HG03159 (cell line): ENCODE measurements at regions not wholly inside any gene's neighbourhood (a gene's known extent, or its start where the extent isn't known, plus 50 kb on each side); places are given as distances from the start of the nearest gene placed in this dataset.
"Not testable (repeated sequence)": the region's sequence is repeated elsewhere in the genome, so short reads cannot be mapped to it uniquely, and the experiment has no call there.

Experiments used
- ATAC-seq: cut with Tn5 transposase; IDR thresholded peaks from one replicate; pipeline ENCODE4 v1.9.1; 2021; ENCODE audit warnings: mild to moderate bottlenecking, moderate library complexity; ENCODE audit not compliant: unreplicated experiment

GRCh38 chr3:27559835-27560234 is 75.7 kb upstream of the SLC4A7 start:
- no peak for ATAC-seq

GRCh38 chr3:27559381-27559780 is 75.2 kb upstream of the SLC4A7 start:
- ATAC-seq: no peak

DNA sequence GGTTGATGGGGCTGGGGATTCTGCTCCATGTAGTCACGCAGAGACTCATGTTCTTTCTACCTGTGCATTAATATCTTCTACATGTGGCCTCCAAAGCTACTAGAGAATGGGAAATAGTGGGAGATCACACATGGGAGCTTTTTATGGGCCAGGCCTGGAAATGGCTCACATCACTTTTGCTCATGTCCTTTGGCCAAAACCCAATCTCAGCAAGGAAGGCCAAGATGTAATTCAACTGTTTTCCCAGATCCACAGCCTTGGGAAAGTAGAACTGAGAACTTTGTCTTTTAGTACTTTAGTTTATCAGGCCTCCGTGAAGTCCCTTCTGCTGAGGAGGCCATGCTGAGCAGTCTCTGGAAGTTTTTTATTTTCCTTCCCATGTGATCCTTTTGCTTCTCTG is 73.2 kb upstream of the SLC4A7 start:
- no peak for ATAC-seq

- ATAC-seq: no peak
Measured at GRCh38 chr3:27556887-27557286, 72.7 kb upstream of the SLC4A7 start.

DNA sequence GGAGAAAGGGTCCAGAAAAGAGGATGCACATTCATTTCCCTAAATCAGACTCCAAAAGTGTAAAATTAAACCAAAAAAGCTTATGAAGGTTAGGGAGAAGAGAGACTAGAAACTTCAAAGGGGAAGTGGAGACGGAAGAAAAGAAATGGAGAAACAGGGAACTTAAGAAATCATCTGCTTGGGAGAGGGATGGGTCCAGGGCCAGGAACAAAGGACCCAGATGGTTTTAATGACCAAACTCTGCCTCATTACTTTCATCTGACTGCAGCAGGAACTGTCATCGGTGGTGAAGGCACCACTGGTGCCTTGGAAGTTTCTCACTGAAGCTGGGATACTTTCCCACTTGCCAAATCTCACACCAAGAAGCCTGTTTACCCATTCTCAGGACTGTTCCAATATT is 70.5 kb upstream of the SLC4A7 start:
- ATAC-seq: no peak

DNA sequence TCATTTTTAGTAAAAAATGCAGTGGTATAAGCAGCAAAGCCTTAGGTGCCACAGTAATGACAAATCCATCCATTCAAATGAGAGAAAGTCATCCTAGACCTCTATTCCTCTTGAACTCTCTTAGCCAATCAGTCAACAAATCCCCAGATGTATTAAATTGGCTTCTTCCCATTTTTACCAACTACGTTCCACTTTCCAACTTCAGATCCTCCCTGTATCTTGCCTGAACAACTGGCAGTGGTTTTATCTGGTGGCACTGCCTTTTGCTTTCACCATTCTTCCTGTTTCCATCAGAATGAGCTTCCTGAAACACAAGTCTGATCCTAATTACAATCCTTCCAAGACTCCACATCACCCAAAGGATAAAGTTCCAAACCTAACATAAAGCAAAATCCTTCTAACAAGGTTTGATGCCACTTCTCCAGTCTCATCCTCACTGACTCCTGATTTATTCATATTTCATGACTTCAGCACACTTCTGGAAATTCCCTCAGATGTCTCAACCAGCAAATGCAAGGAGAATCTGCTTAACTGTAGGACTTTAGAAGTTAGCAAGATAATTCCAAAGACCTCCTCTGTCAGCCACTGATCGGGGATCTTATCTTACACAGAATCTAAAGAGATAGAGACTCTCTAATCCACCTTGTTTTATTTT is 69.8 kb upstream of the SLC4A7 start:
- ATAC-seq: no peak

DNA sequence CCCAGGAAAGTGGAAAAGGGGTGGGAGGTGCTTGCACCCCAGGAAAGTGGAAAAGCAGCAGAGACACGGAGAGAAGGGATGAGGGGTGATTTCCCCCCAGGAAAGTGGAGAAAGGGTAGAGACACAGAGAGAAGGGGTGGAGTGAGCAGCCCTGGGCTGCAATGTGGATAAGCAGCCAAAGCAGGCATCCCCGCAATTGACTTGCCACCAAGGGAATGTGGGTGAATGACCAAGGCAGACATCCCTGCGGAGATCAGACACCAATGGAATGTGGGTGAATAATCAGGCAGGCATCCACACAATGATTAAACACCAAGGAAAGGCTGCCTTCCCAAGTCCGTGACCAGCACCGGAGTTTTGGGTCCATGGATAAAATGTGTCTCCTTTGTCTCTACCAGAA is 68.5 kb upstream of the SLC4A7 start:
- not testable (repeated sequence) for ATAC-seq

GRCh38 chr3:27551413-27551812 is 67.2 kb upstream of the SLC4A7 start:
- not testable (repeated sequence) for ATAC-seq

GRCh38 chr3:27545061-27545460 is 60.9 kb upstream of the SLC4A7 start:
- no peak for ATAC-seq

GRCh38 chr3:27544372-27544865 is 60.2 kb upstream of the SLC4A7 start:
- no peak for ATAC-seq

DNA sequence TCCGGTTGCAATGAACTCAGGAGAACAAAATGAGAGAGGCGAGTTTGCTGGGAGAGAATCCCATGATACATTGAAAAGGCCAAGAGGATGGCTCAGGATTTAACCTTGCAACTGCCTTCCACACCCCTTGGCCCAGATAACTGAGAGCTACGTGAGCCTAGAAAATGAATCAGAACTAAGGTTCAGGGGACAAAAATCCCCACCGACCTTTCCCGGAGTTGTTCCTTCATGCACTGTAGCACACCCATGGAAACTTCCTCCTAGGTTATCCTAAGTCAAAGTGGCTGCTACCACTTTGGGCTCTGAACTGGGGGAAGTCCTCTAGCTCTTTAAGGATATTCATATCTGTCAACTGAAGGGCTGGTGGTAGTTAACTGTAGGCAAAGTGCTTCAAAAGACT is 58.3 kb upstream of the SLC4A7 start:
- ATAC-seq: no peak

- ATAC-seq: no peak
Measured at GRCh38 chr3:27540231-27540630, 56.0 kb upstream of the SLC4A7 start.

DNA sequence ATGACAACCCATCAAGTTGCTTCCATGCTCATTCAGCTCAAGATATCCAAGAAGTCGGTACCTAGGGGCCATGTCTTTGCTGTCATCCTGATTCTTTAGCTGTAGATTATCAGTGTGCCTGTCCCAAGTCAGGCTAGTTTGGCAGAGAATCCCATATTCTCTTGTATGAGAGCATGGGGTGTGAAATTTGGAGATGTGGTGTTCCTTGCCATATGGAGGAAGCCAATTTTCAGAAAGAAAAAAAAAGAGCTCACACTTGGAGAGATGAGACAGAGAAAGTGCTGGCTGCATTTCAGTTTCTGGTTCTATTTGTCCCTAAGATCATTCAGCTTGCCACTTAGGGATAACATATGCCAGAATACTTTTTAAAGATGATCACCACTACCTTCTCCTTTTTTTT is 52.3 kb upstream of the SLC4A7 start:
- ATAC-seq: no peak

DNA sequence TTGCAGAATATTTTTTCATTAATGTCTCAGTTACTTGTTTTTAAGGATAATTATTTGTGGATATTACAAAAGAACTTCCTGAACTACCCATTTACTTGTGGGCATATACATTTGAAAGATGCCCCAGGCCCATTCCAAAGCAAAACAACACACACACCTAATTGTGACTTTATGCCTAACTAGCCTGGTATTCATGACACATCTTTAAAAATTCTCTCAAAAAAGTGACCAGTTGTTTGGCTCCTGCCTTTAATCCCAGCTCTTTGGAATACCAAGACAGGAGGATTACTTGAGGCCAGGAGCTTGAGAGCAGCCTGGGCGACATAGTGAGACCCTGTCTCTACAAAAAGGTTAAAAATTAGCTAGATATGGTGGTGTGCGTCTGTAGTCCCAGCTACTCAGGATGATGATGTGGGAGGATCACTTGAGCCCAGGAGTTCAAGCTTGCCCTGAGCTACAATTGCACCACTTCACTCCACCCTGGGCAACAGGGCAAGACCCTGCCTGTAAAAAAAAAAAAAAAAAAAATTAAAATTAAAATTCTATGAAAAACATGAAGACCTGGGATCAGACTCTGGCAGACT is 51.7 kb upstream of the SLC4A7 start:
- ATAC-seq: no peak

- no peak for ATAC-seq
Measured at GRCh38 chr3:27533718-27534573, 49.8 kb upstream of the SLC4A7 start.
